SK-N-MC (cell line): ENCODE measurements at regions not wholly inside any gene's neighbourhood (a gene's known extent, or its start where the extent isn't known, plus 50 kb on each side); places are given as distances from the start of the nearest gene placed in this dataset.

Source experiments
- EZH2 ChIP-seq: fragments of 200-600 bp; sonication (generic); IDR thresholded peaks from one replicate; pipeline ENCODE4 v1.6.1; 2017; ENCODE audit warnings: antibody characterized with exemption
- POLR2AphosphoS5 ChIP-seq: IDR thresholded peaks from 2 replicates; pipeline ENCODE4 v1.6.1; 2012; ENCODE audit warnings: mild to moderate bottlenecking, low read depth, low read length, borderline replicate concordance

- TF ChIP-seq EZH2 (no peak), POLR2AphosphoS5 (no peak)
Measured at GRCh38 chr2:12666445-12666844, 50.3 kb upstream of the TRIB2 start.
